ENCODE measurements at regions not wholly inside any gene's neighbourhood (a gene's known extent, or its start where the extent isn't known, plus 50 kb on each side); places are given as distances from the start of the nearest gene placed in this dataset.

GRCh38 chr11:115921540-115921939, 417.3 kb upstream of the CADM1 start:
- TF ChIP-seq CTCF (IDR thresholded peaks at IDR 0.05): no peak
- no peak for TF ChIP-seq POLR2A (IDR thresholded peaks at IDR 0.05)
